A549 (cell line): ENCODE measurements at regions not wholly inside any gene's neighbourhood (a gene's known extent, or its start where the extent isn't known, plus 50 kb on each side); places are given as distances from the start of the nearest gene placed in this dataset.

Source experiments
- FOXS1 ChIP-seq: fragments of 250-450 bp; sonication (Bioruptor Pico); IDR thresholded peaks from 2 replicates; pipeline ENCODE4 v1.5.0; 2020; ENCODE audit warnings: mild to moderate bottlenecking, moderate library complexity
- HDAC2 ChIP-seq: fragments of 200-600 bp; sonication (generic); IDR thresholded peaks from 2 replicates; pipeline ENCODE4 v1.6.1; 2016
- TF ChIP-seq, protein P1 (sequence below): IDR thresholded peaks from 2 replicates; pipeline ENCODE4 v1.6.1; 2012; ENCODE audit warnings: low read depth, borderline replicate concordance
- TF ChIP-seq, protein P2 (sequence below): fragments of >200 bp; sonication (Bioruptor Twin); formaldehyde crosslinking; IDR thresholded peaks from 3 replicates; pipeline ENCODE4 v1.5.1; 2016

DNA sequence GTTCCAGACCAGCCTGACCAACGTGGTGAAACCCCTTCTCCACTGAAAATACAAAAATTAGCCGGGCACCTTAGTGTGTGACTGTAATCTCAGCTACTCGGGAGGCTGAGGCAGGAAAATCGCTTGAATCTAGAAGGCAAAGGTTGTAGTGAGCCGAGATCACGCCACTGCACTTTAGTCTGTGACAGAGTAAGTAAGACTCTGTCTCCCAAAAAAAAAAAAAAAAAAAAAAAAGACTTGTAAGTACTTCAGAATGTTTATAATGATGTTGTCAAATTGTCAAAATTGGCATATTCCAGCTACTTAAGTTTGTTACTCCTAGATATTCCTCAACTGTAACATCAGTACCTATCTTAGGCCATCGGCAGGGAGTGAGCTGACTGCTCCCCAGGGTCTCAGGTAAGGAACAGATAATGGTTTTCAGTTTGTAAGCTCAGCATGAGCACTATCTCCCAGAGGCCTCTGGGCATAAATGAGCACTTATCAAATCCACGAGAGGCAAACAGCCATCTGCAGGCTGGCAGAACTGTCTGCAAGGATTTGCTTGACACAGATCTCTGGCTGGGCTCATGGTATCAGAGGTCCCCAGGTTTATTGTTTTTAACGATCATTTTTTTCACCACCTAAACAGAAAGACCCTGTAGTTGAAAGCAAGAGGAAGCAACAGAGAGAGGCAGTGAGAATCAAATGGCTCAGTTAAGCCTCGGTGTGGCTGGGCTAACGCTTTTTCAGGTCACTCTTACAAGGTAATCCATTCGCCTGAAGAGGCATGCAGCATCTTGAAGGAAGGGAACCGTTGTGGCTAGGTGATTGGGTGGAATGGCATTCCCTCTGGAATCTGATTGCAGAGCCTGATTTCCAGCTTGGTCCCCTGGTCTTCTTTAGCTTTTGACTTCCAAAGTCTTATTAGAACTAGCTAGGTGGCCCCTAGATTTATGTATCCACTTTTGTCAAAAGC, 115.9 kb downstream of the LY86 start:
- TF ChIP-seq HDAC2 (no peak), FOXS1 (CRISPR knock-in tag) (no peak)
- TF ChIP-seq, protein P1, sequence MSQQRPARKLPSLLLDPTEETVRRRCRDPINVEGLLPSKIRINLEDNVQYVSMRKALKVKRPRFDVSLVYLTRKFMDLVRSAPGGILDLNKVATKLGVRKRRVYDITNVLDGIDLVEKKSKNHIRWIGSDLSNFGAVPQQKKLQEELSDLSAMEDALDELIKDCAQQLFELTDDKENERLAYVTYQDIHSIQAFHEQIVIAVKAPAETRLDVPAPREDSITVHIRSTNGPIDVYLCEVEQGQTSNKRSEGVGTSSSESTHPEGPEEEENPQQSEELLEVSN = no peak
- TF ChIP-seq, protein P2, sequence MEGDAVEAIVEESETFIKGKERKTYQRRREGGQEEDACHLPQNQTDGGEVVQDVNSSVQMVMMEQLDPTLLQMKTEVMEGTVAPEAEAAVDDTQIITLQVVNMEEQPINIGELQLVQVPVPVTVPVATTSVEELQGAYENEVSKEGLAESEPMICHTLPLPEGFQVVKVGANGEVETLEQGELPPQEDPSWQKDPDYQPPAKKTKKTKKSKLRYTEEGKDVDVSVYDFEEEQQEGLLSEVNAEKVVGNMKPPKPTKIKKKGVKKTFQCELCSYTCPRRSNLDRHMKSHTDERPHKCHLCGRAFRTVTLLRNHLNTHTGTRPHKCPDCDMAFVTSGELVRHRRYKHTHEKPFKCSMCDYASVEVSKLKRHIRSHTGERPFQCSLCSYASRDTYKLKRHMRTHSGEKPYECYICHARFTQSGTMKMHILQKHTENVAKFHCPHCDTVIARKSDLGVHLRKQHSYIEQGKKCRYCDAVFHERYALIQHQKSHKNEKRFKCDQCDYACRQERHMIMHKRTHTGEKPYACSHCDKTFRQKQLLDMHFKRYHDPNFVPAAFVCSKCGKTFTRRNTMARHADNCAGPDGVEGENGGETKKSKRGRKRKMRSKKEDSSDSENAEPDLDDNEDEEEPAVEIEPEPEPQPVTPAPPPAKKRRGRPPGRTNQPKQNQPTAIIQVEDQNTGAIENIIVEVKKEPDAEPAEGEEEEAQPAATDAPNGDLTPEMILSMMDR = no peak
